Activated naive CD4-positive, alpha-beta T cell treated with anti-CD3 and anti-CD28 coated beads for 36 hours (primary cell): ENCODE measurements at regions not wholly inside any gene's neighbourhood (a gene's known extent, or its start where the extent isn't known, plus 50 kb on each side); places are given as distances from the start of the nearest gene placed in this dataset.

Experiments used
- CTCF ChIA-PET: fragments of 350-600 bp; sonication (Branson Sonifier 250); formaldehyde crosslinking; loops from one replicate; lab custom pipeline; 2021; ENCODE audit warnings: antibody characterized with exemption; lab: Charles Lee
- DNase-seq: peaks from one replicate; pipeline ENCODE4 v3.0.0-alpha.2; 2020
- H3K27ac Mint-ChIP-seq: one replicate; pipeline ENCODE4 v1.8.0; 2021; ENCODE audit warnings: mild to moderate bottlenecking, mixed read lengths
- H3K27me3 Mint-ChIP-seq: one replicate; pipeline ENCODE4 v1.8.0; 2021; ENCODE audit warnings: low read depth, mixed read lengths
- H3K36me3 Mint-ChIP-seq: one replicate; pipeline ENCODE4 v1.8.0; 2021; ENCODE audit warnings: low read depth, mixed read lengths
- H3K4me1 Mint-ChIP-seq: one replicate; pipeline ENCODE4 v1.8.0; 2021; ENCODE audit warnings: low read depth, mixed read lengths
- H3K4me3 Mint-ChIP-seq: one replicate; pipeline ENCODE4 v1.8.0; 2021; ENCODE audit warnings: mild to moderate bottlenecking, moderate library complexity, mixed read lengths
- H3K9me3 Mint-ChIP-seq: one replicate; pipeline ENCODE4 v1.8.0; 2021; ENCODE audit warnings: mixed read lengths
- intact Hi-C: fragments of 100-400 bp; cut with micrococcal nuclease; formaldehyde crosslinking; loops from one replicate; pipeline ENCODE4 v1.15.1; 2023

DNA sequence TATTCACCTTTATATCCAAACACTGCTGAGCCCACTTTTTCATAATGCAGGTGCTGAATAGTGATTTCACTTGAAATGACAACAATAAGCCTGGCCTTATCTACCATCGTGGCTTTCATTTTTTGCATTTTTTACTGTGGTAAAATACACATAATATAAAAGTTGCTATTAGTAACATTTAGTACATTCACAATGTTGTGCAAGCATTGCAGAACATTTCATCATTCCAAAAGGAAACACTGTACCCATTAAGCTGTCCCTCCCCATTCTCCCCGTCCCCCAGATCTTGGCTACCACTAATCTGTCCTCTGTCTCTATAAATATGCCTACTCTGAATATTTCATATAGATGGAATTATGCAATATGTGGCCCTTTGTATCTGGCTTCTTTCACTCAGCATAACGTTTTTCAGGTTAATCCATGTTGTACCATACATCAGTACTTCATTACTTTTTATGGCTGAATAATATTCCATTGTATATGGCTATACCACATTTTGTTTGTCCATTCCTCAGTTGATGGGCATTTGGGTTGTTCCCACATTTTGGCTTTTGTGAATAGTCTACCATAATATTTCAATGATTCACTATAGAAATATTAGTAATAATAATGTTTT, 68.5 kb upstream of the ARID5B start:
- Mint-ChIP-seq H3K9me3 (no peaks in the 10 kb centered on the region), H3K4me3 (no peak overlapping the region), H3K4me1 (peaks cover 22% of the 10 kb centered on the region), H3K27ac (no peak overlapping the region), H3K27me3 (peaks cover 2% of the 10 kb centered on the region), H3K36me3 (no peaks in the 10 kb centered on the region)
- intact Hi-C loops = no loop called here
- no peak for DNase-seq
- CTCF ChIA-PET = interaction anchor here (0.7 to 1.5 kb wide), 3 partner anchors 23 to 99 kb away, joined by 3 to 11 read pairs (median 3); no protein-coding TSS in a partner anchor

DNA sequence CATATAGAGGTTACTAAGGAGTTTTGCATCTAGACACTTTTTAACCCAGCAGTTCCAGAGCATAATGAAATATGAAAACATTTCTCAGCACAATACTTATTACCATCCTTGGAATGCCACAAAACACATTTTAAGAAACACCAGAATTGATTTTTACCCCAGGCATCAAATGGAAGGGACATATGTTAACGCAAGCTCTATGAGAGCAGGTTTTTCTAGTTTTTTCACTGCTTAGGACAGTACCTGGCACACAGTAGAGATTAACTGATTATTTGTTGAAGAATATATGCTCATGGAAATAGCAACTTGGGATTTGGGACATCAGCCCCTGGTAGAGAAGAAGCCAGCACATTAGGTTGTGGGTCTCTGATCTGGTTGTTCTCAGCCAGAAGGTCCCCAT, 67.0 kb upstream of the ARID5B start:
- peaks cover 22% of the 10 kb centered on the region for H3K4me1 Mint-ChIP-seq
- DNase-seq = no peak
- CTCF ChIA-PET = interaction anchor here (0.7 to 1.5 kb wide), 5 partner anchors 15 to 410 kb away, joined by 3 to 11 read pairs (median 3); no protein-coding TSS in a partner anchor
- H3K36me3 Mint-ChIP-seq = no peaks in the 10 kb centered on the region
- H3K9me3 Mint-ChIP-seq = no peaks in the 10 kb centered on the region
- H3K27me3 Mint-ChIP-seq = peaks cover 2% of the 10 kb centered on the region
- intact Hi-C loops = no loop called here
- no peak overlapping the region for H3K27ac Mint-ChIP-seq
- no peak overlapping the region for H3K4me3 Mint-ChIP-seq

DNA sequence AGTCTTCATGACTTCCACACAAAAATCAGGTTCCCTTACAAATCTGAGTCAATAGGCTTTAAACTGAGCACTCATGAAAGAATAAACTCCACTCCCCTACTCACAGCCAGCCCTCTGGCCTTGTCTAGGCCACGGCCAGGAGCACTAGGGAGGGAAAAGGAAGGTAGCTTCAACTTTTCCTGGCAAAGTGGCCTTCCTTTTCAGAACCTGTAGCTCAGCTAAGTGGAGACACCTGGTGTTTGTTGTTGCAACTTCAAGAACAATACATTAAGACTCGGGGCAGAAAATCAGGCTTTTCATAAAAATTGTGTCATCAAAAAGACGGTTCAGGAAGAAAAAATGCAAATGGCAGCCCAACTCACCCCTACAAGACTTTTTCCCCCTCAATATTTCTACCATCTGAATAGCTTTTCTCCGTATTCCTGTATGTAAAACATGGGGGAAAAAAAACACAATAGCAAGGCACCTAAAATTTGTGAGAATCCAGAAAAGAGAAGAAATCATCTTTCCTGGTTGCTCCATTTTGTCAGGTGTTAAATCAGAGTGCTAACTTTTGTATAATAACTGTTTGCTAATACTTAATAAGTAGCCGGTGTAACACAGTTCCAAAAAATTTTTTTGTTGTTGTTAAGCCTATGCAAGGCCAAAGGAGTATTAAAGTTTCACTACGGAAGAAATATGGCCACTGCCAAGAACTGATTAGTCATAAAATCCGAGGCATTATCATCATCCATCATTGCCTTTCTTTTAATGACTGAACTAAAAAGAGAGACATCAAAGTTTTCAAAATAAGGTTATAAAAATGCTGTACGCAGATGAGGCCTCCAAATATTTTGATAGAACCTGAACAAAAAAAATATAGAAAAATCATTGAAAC, 66.2 kb upstream of the ARID5B start:
- Mint-ChIP-seq H3K4me1 (peaks cover 22% of the 10 kb centered on the region), H3K27ac (no peak overlapping the region), H3K9me3 (no peaks in the 10 kb centered on the region), H3K27me3 (peaks cover 2% of the 10 kb centered on the region), H3K36me3 (no peaks in the 10 kb centered on the region), H3K4me3 (no peak overlapping the region)
- CTCF ChIA-PET = interaction anchor here (0.6 to 2.2 kb wide), 7 partner anchors 15 to 499 kb away, joined by 3 to 13 read pairs (median 3); no protein-coding TSS in a partner anchor
- intact Hi-C loops = loop anchor here (1.0 kb wide), 1 partner anchor 84 kb away; no protein-coding TSS in a partner anchor
- DNase-seq = peak; percentile 8

DNA sequence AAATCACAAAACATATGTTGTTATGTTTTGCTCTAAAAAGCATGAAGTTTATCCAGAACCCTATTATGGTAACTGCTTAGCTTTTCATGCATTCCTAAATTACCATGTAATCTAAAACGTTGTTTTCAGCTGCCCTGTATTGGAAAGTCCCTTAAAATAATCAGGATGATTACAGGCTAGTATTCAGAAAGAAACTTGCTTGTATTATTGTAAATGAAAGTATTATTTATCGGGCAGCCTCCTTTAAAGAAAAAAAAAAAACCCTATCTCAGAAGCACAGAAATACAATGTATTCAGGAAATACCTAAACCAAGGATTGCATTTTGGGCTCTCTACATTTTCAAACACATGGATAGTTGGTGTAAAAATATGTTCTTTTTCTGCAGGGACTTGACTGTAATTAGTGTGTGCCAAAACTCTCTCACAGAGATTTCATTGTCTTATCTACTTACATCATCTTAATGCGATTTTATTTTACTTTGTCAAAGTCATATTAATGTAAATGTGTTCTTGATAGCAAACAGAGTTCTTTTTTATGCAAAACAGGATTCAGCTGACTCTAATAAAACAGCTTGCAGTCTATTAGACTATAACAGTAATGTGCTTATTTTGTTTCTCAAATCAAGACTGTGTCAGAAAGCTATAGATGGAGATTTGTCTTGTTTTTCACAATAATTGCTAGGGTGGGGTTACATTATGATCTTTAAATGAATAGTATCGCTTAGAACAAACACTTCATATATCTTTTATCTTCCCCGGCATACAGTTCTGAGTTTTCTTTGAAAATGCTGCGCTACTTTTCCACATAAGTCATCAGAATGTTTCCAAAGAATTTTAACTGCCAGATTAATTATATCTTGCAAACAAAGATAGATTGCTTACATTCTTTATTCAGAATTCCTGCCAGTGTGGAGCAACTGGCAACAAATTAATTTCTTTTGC, 65.3 kb upstream of the ARID5B start:
- Mint-ChIP-seq H3K4me3 (no peak overlapping the region), H3K27me3 (peaks cover 2% of the 10 kb centered on the region), H3K36me3 (no peaks in the 10 kb centered on the region), H3K4me1 (peaks cover 22% of the 10 kb centered on the region), H3K27ac (no peak overlapping the region), H3K9me3 (no peaks in the 10 kb centered on the region)
- no peak for DNase-seq
- CTCF ChIA-PET = interaction anchor here (2.2 kb wide), 1 partner anchor 85 kb away, joined by 13 read pairs; no protein-coding TSS in a partner anchor
- intact Hi-C loops = loop anchor here (1.0 kb wide), 1 partner anchor 85 kb away; no protein-coding TSS in a partner anchor

DNA sequence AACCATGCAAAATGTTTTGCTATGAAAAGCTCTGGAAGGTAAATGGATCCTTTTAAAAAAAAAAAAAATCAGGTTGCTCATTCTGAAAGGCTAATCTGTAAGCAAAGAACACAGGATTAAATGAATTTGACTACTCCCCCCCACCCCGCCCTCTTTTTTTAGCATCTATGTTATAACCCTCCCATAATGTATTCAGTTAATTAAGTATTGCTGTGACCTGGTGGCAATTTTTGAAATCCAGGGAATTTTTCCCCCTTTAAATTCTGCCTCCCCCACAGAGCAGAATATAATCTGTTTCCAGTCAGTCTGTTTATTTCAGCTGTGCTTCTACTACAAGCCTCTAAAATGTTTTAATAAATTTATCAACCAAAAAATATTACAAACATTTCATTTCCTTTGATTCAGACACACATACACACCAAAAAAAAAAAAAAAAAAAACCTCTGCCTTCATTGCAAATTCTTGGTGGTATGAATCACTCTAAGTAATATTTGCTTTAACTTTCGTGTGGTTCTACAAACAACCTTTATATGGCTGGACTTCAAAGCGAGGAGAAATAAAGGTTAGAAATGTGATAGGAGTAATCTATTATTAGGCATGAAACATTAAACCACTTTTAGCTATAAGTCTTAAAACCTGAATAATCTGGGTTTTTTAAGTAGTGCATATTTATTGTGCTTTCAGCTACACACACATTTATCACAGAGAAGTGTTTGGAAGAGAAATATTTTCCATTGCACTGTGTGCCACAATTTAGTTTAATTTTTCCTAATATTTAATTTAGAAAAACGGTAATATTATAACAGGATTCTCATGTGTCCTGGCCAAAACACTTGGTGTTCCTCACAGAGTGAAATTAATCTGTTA, 64.4 kb upstream of the ARID5B start:
- H3K4me1 Mint-ChIP-seq = peaks cover 22% of the 10 kb centered on the region
- H3K27me3 Mint-ChIP-seq = peaks cover 2% of the 10 kb centered on the region

DNA sequence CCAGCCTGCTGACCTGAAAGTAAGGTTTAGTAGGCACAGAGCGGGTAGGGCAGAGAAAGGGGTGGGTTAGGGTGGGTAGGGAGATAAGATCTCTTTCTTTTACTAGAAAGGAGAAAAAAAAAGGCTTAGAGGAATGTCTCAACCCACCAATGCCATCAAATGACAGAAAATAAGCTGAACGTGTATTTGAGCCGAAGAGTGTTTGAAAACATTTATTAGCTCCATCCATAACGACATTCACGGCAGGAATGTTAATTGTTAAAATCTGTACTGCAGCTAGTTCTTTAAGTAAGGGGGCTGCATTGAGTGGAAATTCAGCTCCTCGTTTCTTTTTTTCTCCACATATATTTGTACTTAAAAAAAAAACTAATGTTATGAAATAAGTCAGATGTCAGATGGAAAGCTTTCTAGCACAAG, 63.7 kb upstream of the ARID5B start:
- Mint-ChIP-seq H3K4me1 (peaks cover 22% of the 10 kb centered on the region), H3K27ac (no peak overlapping the region), H3K4me3 (no peak overlapping the region), H3K27me3 (peaks cover 2% of the 10 kb centered on the region), H3K9me3 (no peaks in the 10 kb centered on the region), H3K36me3 (no peaks in the 10 kb centered on the region)
- CTCF ChIA-PET = interaction anchor here (1.1 kb wide), 1 partner anchor 87 kb away, joined by 6 read pairs; no protein-coding TSS in a partner anchor
- intact Hi-C loops = no loop called here
- no peak for DNase-seq

More for the DNA sequence above, 64.4 kb upstream of the ARID5B start:
- Mint-ChIP-seq H3K36me3 (no peaks in the 10 kb centered on the region), H3K9me3 (no peaks in the 10 kb centered on the region), H3K4me3 (no peak overlapping the region), H3K27ac (no peak overlapping the region)
- CTCF ChIA-PET = interaction anchor here (1.1 to 2.2 kb wide), 2 partner anchors 86 kb away, joined by 6 to 13 read pairs; no protein-coding TSS in a partner anchor
- no peak for DNase-seq
- intact Hi-C loops = no loop called here

DNA sequence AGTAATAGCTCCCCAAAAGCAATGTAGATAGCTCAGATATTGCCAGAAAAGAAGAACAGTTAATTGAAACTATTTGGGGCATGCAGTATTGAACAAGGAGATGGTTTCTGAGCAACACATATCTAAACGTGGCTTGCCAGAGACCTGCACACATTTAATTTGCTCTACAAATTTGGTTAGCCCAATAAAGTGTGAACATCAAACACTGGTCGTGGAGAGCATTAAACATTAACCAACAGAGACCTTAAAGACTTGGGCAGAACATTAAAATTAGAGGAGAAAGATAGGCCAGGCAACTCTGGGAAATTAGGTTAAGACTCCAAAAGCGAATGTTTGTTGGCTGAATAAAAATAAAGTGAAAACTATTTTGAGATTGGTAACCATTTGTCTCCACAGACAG, 61.6 kb upstream of the ARID5B start:
- Mint-ChIP-seq H3K4me1 (peaks cover 24% of the 10 kb centered on the region), H3K9me3 (no peaks in the 10 kb centered on the region)
- CTCF ChIA-PET = interaction anchor here (0.6 kb wide), 1 partner anchor 52 kb away, joined by 3 read pairs; no protein-coding TSS in a partner anchor

DNA sequence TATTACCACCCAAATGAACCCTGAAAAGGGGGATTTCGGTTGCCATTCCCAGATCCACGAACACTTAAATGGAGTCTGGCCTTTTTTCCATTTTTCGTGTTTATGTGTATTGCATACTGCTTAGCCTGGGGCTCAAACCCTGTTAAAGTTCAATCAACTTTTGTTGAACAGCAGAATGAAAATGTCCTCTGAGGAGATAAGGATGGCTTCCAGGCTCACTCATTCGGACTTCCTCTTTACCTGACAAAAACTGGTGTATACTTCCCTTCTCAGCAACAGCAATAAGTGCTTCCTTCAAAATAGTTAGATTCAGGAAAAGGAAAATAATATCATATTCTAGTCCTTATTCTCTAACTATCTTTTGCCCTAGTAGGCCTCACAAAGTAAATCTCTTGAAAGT, 61.1 kb upstream of the ARID5B start:
- H3K27ac Mint-ChIP-seq = no peak overlapping the region
- intact Hi-C loops = no loop called here
- peaks cover 2% of the 10 kb centered on the region for H3K27me3 Mint-ChIP-seq
- H3K36me3 Mint-ChIP-seq = no peaks in the 10 kb centered on the region
- H3K4me3 Mint-ChIP-seq = no peak overlapping the region
- no peaks in the 10 kb centered on the region for H3K9me3 Mint-ChIP-seq
- H3K4me1 Mint-ChIP-seq = peaks cover 19% of the 10 kb centered on the region
- CTCF ChIA-PET = no interaction called here
- no peak for DNase-seq

More for the DNA sequence above, 61.6 kb upstream of the ARID5B start:
- no peak for DNase-seq
- Mint-ChIP-seq H3K36me3 (no peaks in the 10 kb centered on the region), H3K27me3 (peaks cover 2% of the 10 kb centered on the region), H3K4me3 (no peak overlapping the region), H3K27ac (no peak overlapping the region)
- intact Hi-C loops = no loop called here

DNA sequence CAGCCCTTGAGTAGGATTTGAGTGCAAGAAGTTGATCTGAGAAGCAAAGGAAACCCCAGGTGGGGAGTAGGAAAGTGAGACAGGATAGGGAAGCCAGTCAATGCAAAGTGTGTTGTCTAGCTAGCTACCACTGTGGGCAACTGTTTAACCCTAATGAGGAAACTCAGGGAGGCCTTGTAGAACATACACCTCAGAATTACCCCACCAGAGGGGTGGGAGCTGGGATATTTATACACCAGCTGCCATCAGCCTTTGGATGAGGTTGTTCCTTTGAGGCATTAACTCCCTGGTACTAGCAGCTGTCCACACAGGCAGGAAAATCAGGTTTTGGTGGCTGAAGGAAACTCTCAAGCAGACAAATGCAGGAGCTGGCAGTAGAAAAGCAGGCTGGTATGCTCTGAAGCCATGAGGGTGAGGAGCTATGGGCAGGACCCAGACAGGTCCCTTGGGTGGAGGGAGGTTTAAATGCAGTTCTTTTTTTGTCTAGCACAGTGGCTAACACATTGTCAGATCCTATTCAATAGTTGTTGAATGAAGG, 60.1 kb upstream of the ARID5B start:
- Mint-ChIP-seq H3K4me1 (peaks cover 9% of the 10 kb centered on the region), H3K9me3 (no peaks in the 10 kb centered on the region), H3K27ac (no peak overlapping the region), H3K4me3 (no peak overlapping the region), H3K36me3 (no peaks in the 10 kb centered on the region), H3K27me3 (peaks cover 2% of the 10 kb centered on the region)
- CTCF ChIA-PET = interaction anchor here (0.8 kb wide), 1 partner anchor 11 kb away, joined by 3 read pairs; no protein-coding TSS in a partner anchor
- no peak for DNase-seq
- intact Hi-C loops = no loop called here

DNA sequence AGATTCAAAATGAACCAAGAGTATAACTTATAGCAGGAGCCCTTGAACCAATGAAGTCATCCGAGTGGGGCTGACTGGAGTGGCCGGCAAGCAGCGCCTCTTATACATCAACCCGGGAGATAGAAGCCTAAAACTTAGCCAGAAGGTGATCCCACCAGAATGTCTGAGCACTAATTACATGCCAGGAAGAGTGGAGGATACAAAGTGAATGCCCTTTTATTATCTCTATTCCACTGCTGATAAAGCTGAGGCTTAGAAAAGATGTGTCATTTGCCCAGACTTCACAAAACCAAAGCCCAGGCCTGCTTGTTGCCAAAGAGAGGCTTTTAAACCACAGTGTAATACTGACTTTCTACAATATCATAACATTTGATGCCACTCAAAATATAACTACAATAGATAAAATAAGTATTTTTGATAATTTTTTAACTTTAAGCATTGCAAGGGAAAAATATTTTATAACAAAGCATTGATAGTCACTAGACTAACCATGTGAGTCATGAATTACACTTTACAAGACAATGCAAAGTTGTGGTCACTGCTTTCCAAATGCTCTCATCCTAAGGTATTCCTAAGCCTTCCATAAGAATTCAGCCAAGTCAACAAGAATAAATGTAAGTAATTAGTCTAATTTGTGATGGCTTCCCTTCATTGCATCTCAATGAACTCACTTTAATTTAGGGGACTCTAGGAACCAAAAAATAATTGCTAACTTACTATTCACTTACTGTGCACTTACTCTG, 58.6 kb upstream of the ARID5B start:
- CTCF ChIA-PET = no interaction called here
- no peak for DNase-seq
- no peaks in the 10 kb centered on the region for H3K9me3 Mint-ChIP-seq
- H3K27ac Mint-ChIP-seq = no peak overlapping the region
- no peaks in the 10 kb centered on the region for H3K36me3 Mint-ChIP-seq
- intact Hi-C loops = no loop called here
- no peak overlapping the region for H3K4me3 Mint-ChIP-seq
- H3K4me1 Mint-ChIP-seq = peaks cover 11% of the 10 kb centered on the region
- no peaks in the 10 kb centered on the region for H3K27me3 Mint-ChIP-seq
